ENCODE measurements at regions not wholly inside any gene's neighbourhood (a gene's known extent, or its start where the extent isn't known, plus 50 kb on each side); places are given as distances from the start of the nearest gene placed in this dataset.

GRCh38 chr18:42137693-42138375, 182.8 kb downstream of the PIK3C3 start:
- DNase-seq = no peak

- DNase-seq = peak; percentile 1 to 19
These were observed 186.4 kb downstream of the PIK3C3 start for GRCh38 chr18:42141439-42141838.

- no peak for DNase-seq
These were observed 200.0 kb downstream of the PIK3C3 start for GRCh38 chr18:42155024-42155423.

- DNase-seq = no peak
These were observed 201.2 kb downstream of the PIK3C3 start for GRCh38 chr18:42156281-42156680.

- DNase-seq = no peak
These were observed 202.4 kb downstream of the PIK3C3 start for GRCh38 chr18:42157420-42157819.

- no peak for DNase-seq
These were observed 202.8 kb downstream of the PIK3C3 start for GRCh38 chr18:42157878-42158277.

GRCh38 chr18:42159146-42159545, 204.1 kb downstream of the PIK3C3 start:
- no peak for DNase-seq

GRCh38 chr18:42163321-42163720, 208.3 kb downstream of the PIK3C3 start:
- DNase-seq = no peak

GRCh38 chr18:42164556-42164955, 209.5 kb downstream of the PIK3C3 start:
- DNase-seq = no peak

- DNase-seq = no peak
These were observed 211.0 kb downstream of the PIK3C3 start for GRCh38 chr18:42165922-42166513.

- no peak for DNase-seq
These were observed 213.5 kb downstream of the PIK3C3 start for GRCh38 chr18:42168487-42168886.

GRCh38 chr18:42168907-42169306, 213.9 kb downstream of the PIK3C3 start:
- no peak for DNase-seq

GRCh38 chr18:42174909-42175308, 219.9 kb downstream of the PIK3C3 start:
- peak; percentile 60 to 62 for DNase-seq

- DNase-seq = no peak
These were observed 221.6 kb downstream of the PIK3C3 start for GRCh38 chr18:42176599-42176998.

- DNase-seq = no peak
These were observed 222.4 kb downstream of the PIK3C3 start for GRCh38 chr18:42177390-42177789.

GRCh38 chr18:42178376-42179080, 223.5 kb downstream of the PIK3C3 start:
- no peak for DNase-seq

GRCh38 chr18:42179542-42180121, 224.6 kb downstream of the PIK3C3 start:
- no peak for DNase-seq

- no peak for DNase-seq
These were observed 226.4 kb downstream of the PIK3C3 start for GRCh38 chr18:42181474-42181873.

GRCh38 chr18:42182728-42183700, 228.0 kb downstream of the PIK3C3 start:
- DNase-seq = no peak

GRCh38 chr18:42183746-42184145, 228.7 kb downstream of the PIK3C3 start:
- DNase-seq = no peak

- peak; percentile 3 to 7 for DNase-seq
These were observed 229.8 kb downstream of the PIK3C3 start for GRCh38 chr18:42184685-42185477.

- DNase-seq = no peak
These were observed 230.5 kb downstream of the PIK3C3 start for GRCh38 chr18:42185486-42185885.

Measured in AML-193 (cell line).